SIG-M5 (cell line): ENCODE measurements at regions not wholly inside any gene's neighbourhood (a gene's known extent, or its start where the extent isn't known, plus 50 kb on each side); places are given as distances from the start of the nearest gene placed in this dataset.

ENCODE experiments used
- DNase-seq: peaks from one replicate; lab custom pipeline; 2025; lab: John Stamatoyannopoulos, UW

DNA sequence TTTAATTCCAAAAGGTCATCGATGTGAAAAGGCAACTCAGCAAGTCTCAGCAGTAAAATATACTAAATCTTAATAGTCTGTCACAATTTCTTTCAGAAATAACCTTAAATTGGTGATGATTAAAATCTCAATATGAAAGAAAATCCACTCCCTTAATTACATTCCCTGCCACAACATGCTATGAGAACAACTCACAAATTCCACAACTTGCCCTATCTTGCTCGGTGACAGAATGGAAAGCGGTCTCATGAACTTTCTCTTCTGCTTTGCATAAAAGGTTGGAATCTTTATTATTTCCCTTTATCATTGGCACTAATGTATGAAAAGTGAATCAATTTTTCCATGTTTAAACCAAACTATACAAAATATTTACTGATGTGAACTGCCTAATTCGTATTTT, 380.8 kb downstream of the TMA16 start:
- no peak for DNase-seq

DNA sequence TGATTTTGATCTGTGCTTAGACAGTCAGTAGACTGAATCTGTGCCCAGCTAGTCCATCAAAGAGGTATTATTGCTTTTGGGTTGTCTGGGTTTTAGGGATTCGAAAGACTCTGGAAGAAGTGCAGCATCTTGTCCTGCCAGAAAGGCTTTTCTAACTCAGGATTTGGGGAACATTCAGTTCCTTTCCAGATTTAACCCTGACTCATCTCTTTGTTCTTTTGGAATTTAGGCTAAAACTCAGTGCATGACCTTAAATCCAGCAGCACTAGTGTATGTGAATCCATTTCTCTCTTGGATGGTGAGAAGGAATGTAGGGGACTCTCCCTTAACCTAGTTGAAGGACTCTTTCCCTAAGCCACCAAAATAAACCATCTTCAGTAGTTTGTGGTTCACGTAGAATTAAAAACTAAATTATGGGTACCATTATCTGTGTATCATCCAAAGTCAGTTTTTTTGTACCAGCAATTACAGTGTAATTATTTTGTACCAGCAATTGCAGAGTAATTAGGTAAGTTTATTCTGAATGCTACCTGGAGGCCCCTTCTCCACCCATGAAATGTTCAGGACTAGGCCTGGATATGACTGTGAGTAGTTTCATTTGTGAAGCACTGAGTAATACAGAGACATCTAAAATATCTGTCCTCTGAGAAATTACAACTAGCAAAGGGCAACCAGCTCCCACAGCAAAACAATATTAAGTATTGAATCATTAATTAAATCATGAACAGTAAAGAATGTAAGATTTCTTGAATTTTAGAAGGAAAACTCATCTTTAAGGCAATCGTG, 384.0 kb downstream of the TMA16 start:
- no peak for DNase-seq

DNA sequence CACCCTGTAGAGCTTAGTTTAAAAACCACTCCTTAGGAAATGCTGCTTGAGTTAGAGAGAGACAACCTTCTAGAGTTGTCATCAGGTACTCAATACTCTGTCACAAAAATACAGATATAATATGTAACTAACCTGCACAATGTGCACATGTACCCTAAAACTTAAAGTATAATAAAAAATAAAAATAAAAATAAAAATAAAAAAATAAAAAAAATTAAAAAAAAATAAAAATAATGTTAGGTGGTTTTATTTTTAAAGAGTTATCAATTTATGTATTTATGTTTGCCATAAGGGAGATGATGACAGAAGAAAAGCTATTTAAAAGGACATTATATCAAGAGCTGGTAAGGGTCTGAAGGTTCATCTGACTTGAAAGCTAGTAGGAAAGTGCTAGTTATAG, 397.9 kb downstream of the TMA16 start:
- DNase-seq: no peak

DNA sequence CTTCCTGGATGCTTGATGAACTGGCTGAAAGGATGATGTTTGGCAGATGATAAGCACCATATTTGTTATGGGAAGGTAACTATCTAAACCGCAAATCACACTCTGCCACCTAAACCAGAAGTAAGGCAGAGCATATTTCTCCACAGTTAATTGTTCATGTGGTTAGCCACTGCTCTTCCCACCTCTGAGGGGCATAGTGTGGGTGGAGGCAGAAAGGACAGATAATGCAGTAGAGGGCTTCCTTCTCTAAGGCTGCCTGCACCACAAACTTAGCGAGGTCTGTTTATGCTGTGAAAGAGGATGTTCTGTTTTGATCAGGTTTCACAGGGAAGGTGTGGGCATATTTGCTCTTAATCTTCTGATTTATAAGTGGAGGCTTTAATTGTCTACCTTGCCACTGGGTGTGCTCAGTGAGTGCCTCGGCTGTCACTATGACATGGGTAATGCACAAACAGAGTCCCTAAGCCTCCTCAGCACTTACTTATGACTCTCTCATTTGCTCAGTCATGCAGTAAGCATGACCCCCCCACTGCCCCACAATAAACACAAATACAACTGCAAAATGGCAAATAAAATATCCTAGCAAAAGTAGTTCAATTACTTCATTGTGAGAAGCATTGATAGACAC, 401.0 kb downstream of the TMA16 start:
- DNase-seq: no peak

DNA sequence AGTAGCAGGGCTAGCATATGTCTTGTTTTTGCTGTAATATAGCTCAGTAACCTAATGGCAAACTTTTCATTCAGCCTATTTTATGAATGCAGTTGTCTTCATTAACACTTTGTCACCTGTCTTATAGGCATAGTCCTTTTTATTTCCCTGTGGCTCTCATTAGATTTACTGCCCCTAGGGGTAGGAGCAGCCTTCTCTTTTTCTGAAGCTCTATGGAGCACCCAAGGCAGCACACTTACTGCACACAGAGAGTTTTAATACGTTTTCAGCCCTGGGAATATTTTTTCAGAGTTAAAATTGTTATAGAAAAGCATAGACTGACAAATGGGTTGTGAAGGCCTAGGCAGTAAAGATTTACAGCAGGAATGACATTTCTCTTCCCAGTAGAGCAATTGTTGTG, 406.8 kb downstream of the TMA16 start:
- DNase-seq: no peak

DNA sequence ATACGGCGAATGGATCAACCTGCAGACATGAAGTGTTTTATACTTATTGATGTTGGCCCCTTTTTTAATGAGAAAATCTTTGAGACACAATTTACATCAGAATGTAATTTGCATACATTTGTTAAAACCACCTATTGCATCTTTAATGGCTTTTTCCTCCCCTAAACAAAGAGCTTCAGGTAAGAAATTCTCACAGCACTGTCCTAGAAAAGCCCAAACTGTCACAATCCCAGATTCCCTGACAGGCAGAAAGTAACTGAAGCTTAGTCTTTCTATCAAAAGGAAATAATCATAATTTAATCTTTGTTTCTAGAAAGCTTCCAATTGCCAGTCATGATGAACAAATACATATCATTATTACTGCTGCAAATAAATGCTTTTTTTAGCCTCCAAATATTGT, 407.9 kb downstream of the TMA16 start:
- no peak for DNase-seq

DNA sequence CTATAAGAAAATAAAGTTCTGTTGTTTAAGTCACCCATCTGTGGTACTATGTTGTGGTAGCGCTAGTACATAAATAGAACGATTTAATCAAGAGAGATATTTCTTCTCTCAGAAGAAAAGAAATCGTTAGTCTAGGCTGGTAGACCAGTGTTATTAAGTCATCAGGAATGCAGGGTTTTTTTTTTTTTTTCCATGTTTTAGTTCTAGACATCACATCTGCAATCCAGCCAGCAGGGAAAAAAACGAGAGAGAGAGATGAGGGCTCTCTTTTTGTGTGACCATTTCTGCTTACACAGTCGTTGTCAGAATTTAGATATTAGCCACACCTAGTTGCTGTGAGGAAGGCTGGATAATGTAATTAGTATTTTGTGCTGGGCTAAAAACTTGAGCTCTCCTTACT, 417.4 kb downstream of the TMA16 start:
- DNase-seq: no peak

DNA sequence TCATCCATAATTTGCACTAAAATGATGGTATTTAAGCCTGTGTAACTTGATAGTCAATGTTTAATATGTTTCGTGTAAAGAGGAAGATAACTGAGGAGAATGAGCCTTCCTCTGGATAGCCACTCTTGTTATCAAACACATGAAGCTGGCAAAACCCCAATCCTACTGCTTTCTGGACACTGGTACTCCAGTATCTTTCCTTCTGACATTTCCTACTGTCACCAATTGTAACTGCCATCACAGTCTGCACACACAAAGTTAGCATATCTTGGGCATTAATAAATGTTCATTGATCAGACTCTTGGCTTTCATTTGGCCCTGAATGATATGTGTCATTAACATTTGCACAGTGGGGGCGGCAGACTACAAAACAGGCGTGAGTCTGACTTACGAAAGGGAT, 419.1 kb downstream of the TMA16 start:
- no peak for DNase-seq

DNA sequence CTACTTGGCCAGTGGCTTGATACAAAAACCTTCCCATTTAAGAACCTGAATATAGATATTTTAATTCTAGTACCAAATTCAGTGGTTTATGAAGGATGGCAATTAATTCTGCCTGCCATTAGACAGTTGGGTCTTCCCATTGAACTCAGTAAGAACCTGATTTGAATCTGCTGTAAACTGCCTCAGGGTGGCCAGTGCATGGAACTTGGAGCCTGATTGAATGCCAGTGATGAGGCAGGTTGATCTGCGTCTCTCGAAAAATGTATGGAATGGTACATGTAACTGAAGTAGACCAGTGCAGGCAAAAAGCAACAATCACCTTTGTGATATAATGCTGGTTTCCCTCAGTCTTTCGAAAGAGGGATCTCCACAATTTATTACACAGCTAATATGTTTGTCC, 421.4 kb downstream of the TMA16 start:
- DNase-seq: no peak

DNA sequence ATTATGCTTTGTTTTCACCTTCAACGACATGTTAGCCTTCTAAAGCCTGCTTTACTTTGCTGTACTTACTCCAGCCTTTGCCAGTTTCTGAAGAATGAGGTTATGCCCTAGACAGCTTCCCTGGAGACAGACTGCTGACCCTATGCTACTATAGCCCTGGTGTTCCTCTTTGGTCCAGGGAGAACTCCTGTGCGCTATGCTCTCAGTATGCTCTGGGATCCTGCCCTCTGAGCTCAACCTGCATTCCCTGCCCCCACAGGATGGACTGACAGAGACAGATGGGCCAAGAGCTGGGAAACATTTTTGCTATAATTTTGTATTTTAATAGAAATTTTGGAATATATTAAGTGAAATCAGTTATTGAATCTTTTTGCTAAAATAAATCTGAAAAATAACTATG, 425.9 kb downstream of the TMA16 start:
- no peak for DNase-seq

DNA sequence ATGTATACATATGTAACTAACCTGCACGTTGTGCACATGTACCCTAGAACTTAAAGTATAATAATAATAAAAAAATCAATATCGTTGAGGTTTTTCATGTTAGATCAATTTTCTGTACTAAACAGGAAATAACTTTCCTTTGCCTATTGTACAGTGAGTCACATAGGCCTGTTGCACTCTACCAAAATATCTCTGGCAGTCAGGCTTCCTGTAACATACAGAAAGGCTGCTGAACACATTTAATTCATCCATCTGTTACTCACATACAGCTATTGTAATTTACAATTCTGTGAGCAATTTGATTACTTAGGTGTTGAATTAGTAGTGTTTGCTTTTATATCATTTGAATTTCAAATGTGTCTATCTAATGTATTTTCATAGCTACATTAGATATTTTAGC, 427.8 kb downstream of the TMA16 start:
- DNase-seq: no peak

DNA sequence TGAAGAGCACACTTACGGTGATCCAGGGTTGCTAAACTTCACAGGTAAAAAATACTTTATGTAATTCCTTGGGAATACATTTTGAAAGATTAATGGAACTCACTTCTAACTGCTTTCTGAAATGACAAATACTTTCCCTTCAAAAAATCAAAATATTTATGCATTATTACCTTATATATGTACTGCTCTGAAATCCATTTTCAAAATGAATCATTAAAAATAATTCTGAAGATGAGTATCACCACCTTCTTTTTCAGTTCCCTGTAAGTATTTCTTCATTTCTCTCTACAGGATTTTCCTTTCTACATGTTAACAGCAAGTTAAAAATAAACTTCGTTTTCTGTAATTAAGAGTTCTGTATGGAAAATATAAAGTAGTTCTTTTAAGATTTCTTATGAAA, 428.6 kb downstream of the TMA16 start:
- no peak for DNase-seq

DNA sequence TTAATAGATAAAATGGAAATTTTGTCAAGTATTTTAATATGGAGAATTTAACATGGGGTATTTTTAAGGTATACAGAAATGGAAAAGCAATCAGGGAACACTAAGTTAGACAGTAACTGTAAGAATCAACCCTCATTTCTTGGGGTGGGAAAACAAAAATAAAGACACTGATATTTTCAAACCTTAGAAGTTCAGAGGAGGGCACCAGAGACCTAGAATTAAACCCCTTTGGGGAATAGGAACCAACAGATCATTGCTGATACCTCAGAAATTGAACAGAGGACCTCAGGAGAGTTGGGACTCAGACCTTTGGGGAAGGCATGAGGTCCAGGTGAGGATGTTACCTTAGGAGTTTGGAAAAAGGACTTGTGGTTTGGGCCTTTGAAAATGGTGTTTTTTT, 435.6 kb downstream of the TMA16 start:
- DNase-seq: no peak

DNA sequence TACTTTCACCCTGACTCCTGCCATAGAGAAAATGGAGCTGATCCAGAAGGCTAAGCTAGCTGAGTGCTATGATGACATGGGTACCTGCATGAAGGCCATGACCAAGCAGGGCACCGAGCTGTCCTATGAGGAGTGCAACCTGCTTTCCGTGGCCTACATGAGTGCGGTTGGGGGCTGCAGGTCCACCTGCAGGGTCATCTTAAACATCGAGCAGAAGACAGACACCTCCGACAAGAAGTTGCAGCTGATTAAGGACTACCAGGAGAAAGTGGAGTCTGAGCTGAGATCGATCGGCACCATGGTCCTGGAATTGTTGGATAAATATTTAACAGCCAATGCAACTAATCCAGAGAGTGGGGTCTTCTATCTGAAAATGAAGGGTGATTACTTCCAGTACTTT, 438.0 kb downstream of the TMA16 start:
- DNase-seq: no peak

DNA sequence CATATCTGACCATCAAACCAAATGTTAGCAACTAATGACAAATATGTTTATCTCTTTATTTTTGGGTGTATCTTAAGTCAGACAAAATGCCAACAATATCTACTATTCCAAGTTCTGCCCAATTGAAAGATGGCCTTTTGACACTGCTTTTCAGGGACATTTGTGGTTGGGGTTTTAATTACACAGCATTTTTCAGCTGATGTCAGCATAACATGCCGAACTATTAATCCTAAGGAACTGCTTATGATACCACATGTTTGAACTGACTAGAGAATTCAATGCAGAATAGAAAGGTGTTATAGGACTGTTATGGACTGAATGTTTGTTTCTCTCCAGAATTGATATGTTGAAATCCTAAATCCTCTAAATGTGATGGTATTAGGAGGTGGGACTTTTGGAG, 445.1 kb downstream of the TMA16 start:
- DNase-seq: no peak

DNA sequence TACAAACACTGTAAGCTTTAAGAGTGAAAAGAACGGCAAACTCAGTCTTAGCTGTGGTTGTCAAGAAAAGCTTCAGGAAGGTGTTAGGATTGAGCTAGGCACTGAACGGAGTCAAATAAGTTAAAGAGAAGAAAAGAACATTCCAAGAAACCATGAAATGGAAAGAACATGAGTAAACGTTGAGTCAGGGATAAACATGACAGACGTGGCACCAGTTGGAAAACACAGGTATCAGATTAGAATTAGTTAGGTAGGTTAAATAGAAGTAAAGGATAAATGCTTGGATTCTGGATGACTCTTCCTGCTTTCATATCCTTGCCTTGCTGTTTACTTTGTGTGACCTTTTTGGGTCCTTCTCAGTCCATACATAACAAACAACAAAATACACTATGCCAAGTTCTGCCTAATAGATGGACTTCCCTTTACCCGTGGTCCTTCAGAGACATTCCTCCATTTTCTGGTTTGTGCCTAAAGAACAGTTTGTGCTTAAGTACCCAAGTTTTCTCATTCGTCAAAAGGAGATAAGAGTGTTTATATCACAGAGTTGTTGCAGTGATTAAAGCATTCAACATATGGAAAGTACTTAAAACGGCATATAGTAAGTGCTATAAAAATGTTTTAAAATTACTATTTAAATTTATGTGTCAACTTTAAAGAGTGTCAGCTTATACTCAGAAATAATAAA, 446.9 kb downstream of the TMA16 start:
- no peak for DNase-seq

DNA sequence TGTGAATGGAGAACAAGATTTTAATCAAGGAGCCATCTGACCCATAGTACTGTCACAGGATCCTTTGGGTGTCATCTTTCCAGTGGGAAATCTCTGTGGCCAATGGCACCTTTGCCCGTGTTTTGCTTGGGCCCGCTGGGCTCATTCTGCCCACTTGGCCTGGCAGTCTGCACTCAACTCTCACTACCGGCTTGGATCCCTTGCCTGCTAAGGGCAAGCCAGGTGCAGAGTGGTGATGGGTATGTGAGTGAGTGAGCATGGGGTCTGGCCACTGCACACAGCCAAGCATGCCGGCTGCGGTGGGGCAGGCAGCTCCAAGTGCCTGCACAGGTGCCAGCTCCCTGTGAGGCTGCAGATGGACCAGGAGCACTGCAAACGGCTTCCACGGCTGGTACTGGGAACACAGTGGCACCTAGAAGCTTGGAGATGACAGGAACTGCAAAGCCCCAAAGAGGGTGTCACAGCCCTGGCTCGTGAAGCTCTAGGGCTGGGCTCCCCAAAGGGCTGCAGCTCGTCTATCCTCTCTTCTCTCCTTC, 454.5 kb downstream of the TMA16 start:
- no peak for DNase-seq

DNA sequence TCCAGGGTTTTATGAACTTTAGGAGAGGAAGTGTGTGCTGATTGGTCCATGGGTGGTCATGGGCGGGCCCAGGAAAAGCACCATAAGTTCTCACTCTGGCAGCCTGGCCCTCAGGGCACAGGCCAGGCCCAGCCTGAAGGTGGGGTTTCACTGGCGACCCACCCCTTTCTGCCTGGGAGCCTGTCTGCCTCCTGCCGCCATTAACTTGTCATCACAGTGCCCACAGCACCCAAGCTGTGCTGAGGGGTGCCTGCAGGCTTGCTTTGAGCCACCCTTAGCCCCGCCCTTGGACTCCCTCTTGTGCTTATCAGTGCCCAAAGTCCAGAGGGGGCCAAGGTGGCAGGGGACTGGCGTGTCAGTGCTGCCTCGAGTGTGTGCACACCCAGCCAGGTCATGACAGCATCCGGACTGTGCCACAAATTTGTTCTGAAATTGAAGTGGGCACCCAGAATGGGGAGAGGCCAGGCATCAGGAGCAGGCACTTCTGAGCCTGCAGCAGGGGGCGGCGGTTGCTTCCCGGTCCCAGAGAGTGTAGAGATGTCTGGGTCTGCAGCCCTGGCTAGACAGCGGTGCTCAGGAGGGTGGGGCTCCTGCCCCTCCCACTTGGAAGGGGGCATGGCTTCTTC, 455.6 kb downstream of the TMA16 start:
- DNase-seq: no peak

DNA sequence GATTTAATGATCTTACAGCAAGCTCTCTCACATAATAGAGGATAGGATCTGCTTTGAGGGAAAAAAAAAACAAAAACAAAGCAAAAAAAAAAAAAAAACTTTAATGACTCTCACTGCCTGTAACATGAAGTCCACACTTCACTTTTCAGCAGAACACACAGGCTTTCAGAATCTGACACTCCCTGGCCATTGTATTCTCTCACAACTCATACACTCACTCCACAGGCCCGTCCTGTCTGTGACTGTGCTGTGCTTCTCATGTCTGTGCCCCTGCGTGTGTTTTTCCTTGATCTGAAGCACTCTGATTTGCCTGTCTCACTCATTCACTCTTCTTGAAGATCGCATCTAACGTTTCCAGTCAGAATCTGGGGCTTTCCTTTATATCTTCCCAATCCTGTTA, 460.8 kb downstream of the TMA16 start:
- DNase-seq: no peak

DNA sequence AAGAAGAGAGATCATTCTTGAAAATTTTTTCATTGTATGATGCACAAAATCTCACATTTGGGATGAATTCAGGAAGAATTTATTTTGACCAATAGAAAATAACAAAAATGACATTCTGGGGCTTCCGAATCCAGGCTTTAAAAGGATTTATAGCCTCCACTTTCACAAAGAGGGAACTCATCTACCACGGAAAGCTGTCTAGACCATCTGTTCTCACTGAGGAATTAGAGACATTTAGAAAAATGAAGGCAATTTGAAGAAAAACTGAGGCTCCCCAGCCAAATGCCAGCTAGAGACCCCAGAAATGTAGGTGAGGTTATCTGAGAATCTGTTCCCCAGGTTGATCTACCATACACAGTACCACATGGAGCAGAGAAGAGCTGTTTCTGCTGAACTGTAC, 464.3 kb downstream of the TMA16 start:
- no peak for DNase-seq

DNA sequence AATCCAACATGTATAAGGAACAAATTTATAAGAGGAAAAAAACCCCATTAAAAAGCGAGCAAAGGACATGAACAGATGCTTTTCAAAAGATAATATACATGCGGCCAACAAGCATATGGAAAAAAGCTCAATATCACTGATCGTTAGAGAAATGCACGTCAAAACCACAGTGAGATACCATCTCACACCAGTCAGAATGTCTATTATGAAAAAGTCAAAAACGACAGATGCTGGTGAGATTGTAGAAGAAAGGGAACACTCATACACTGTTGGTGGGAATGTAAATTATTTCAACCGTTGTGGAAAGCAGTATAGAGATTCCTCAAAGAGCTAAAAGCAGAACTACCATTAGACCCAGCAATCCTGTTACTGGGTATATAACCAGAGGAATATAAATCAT, 465.4 kb downstream of the TMA16 start:
- DNase-seq: no peak

DNA sequence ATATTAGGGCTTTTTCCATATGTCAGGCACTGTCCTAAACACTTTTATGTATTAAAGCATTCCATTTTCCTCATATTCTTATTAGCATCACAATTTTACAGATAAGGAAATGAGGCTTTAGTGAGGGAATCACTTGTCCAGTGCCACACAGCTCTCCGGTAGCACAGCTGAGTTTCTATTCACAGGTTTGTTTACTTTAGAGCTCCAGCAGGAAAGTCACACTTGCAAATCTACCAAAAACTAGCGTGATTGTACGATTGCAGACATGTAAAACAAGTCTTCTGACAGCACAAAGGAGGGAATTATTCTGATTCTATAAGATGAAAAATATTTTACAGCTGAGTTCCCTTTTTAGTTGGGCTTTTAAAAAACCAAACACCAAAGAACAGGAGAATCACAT, 472.1 kb downstream of the TMA16 start:
- no peak for DNase-seq

DNA sequence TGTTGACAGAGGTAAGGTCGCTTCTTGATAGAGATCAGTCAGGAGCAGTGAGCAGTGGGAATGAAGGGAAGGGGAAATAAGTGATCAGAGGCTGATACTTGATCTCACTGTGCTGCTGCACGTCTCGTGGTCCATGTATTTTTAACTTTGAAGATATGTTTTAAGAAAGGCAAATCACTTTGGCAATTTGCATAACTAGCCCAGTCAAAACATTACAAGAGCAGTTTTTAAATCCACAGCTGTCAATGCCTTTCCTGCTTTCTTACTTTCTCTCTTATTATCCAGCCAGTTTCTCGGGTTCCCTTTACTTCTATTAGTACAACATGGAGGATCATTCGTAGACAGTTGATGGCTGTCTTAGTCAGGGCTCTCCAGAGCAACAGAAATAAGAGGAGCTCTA, 472.8 kb downstream of the TMA16 start:
- DNase-seq: no peak
